ENCODE measurements at regions not wholly inside any gene's neighbourhood (a gene's known extent, or its start where the extent isn't known, plus 50 kb on each side); places are given as distances from the start of the nearest gene placed in this dataset.
"Not testable (repeated sequence)": the region's sequence is repeated elsewhere in the genome, so short reads cannot be mapped to it uniquely, and the experiment has no call there.

DNA sequence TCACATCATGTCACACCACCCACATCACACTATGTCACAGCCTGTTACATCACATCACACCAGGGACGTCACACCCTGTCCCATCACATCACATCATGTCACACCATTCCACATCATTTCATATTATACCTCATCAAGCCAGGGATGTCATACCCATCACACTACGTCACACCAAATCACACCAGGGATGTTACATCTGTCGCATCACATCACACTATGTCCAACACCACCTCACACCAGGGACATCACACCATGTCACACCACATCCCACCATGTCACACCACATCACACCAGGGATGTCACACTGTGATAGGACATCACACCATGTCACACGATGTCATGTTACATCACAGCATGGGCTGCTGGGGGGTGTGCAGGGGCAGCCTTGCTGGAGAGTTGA is 110.6 kb downstream of the TMEM121 start:
- no peak for DNase-seq
- no peaks in the 10 kb centered on the region for H3K4me1 ChIP-seq
- H3K27ac ChIP-seq = no peak overlapping the region
- intact Hi-C loops (cut with DNase I; ENCODE audit: low total_unique reads) = no loop called here
- H3K36me3 ChIP-seq = no peaks in the 10 kb centered on the region
- no peaks in the 10 kb centered on the region for H3K9me3 ChIP-seq
- H3K27me3 ChIP-seq = no peaks in the 10 kb centered on the region
- no peak overlapping the region for H3K4me3 ChIP-seq
- TF ChIP-seq POLR2A (IDR thresholded peaks at IDR 0.05) = no peak
- TF ChIP-seq, protein P1, sequence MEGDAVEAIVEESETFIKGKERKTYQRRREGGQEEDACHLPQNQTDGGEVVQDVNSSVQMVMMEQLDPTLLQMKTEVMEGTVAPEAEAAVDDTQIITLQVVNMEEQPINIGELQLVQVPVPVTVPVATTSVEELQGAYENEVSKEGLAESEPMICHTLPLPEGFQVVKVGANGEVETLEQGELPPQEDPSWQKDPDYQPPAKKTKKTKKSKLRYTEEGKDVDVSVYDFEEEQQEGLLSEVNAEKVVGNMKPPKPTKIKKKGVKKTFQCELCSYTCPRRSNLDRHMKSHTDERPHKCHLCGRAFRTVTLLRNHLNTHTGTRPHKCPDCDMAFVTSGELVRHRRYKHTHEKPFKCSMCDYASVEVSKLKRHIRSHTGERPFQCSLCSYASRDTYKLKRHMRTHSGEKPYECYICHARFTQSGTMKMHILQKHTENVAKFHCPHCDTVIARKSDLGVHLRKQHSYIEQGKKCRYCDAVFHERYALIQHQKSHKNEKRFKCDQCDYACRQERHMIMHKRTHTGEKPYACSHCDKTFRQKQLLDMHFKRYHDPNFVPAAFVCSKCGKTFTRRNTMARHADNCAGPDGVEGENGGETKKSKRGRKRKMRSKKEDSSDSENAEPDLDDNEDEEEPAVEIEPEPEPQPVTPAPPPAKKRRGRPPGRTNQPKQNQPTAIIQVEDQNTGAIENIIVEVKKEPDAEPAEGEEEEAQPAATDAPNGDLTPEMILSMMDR (IDR thresholded peaks at IDR 0.05) = no peak

DNA sequence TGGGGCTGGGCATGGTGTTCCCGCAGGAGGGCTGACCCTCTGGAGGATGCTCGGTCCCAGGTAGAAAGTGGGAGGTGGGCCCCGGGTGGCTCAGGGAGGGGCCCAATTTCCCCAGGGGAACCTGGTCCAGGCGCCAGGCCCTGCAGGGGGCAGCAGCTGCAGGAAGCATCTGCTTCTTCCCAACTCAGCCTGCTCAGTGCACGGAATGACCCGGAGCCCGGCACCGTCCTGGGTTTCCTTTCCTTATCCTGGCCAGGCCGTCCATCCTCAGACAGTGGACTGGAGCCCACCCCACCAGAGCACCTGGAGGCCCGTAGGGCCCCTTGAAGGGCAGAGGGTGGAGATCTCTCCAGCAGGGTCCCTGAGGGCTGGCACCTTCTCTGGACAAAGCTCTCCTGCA is 111.0 kb downstream of the TMEM121 start:
- intact Hi-C loops (cut with DNase I; ENCODE audit: low total_unique reads); H3K36me3 ChIP-seq; H3K27ac ChIP-seq; H3K27me3 ChIP-seq; H3K4me3 ChIP-seq; DNase-seq; H3K9me3 ChIP-seq; H3K4me1 ChIP-seq: not testable (repeated sequence)

DNA sequence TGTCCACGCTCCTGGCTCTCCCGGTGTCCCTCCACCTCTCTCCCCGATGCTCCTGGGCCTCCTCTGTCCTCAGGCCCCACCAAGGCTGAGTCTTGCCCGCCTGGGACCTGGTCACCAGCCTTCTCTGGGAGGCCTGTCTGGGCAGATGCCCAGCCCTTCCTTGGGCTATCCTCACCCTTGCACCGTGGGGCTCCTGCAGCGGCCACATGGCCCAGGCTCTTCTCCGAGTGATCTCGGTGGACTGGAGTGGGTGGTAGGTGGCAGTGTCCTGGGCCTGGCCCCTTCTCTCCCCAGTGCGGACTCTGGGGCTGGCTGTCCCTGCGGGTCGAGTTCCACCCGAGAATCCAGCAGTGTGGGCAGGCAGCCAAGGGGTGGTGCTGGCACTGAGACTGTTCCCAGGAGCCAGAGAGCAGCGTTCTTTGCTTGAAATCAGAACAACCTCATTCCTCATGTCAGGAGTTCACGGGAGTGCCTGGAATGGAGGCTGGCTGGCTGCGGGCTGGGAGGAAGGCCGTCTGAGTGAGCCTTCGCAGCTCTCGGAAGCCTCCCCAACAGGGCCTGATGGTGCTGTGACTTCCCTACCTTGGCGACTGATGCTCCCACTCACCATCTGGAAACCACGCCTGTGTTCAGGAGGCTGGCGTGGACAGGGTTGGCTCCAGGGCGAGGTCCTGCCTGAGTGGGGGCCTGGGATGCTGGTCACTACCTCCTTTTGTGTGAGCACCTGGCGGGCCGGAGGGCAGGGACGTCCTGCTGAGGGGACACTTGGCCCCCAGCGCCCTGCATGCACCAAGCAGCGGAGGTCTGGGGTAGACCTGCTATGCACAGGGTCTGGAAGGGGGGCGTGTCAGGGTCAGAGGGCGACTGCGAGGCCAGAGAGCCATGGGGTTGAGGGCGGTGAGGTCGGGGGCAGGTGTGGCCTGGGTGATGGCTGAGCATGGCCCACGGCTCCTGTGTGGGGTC is 113.9 kb downstream of the TMEM121 start:
- DNase-seq; H3K27me3 ChIP-seq; intact Hi-C loops (cut with DNase I; ENCODE audit: low total_unique reads); H3K4me3 ChIP-seq; H3K27ac ChIP-seq; H3K4me1 ChIP-seq; H3K36me3 ChIP-seq; H3K9me3 ChIP-seq: not testable (repeated sequence)

DNA sequence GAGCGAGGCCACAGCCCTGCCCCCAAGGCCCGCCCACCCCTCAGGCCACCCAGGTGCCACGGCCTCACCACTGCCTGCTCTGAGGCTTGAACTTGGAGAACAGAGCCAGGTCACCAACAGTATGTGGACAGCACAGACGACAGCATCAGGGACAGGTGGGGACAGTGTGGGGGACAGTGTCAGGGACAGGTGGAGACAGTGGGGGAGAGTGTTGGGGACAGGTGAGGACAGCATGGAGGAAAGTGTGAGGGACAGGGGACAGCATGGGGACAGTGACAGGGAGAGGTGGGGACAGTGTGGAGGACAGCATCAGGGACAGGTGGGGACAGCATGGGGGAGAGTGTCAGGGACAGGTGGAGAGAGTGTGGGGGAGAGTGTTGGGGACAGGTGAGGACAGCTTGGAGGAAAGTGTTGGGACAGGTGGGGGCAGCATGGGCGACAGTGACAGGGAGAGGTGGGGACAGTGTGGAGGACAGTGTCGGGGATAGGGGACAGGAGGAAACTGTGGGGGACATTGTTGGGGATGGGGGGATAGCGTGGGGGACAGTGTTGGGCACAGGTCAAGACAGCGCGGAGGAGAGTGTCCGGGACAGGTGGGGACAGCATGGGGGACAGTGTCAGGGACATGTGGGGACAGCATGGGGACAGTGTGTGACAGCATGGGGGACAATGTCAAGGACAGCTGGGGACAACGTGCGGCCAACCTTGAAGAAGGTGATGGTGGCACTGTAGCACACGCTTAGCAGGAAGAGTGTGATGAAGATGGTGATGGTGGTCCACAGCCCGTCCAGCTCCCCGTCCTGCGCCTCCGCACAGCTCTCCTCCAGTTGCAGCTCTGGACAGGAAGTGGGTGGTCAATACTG is 114.9 kb downstream of the TMEM121 start:
- H3K27ac ChIP-seq = no peak overlapping the region
- no peak for DNase-seq
- H3K27me3 ChIP-seq = no peaks in the 10 kb centered on the region
- no peaks in the 10 kb centered on the region for H3K9me3 ChIP-seq
- no peak for TF ChIP-seq POLR2A (IDR thresholded peaks at IDR 0.05)
- TF ChIP-seq, protein P1 (IDR thresholded peaks at IDR 0.05) = no peak
- intact Hi-C loops (cut with DNase I; ENCODE audit: low total_unique reads) = no loop called here
- no peaks in the 10 kb centered on the region for H3K4me1 ChIP-seq
- no peak overlapping the region for H3K4me3 ChIP-seq
- H3K36me3 ChIP-seq = no peaks in the 10 kb centered on the region

DNA sequence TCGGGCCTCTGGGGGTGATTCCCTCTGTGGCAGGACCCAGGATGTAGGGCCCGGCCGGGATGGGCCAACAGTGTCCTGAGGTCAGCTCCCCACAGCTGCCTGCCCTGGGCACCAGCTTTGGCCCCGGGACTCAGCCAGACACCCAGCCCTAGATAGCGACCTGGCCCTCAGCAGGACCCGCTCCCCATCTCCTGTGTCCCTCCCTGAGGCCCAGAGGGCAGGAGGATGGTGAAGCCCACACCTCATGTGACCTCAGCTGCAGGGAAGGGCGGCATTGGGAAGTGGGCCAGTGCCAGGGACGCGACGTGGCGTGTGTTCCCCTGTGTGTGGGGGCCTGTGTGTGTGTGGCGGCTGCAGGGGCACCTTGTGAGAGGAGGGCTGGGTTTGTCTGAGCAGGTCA is 115.6 kb downstream of the TMEM121 start:
- H3K36me3 ChIP-seq; H3K27me3 ChIP-seq; H3K4me1 ChIP-seq; H3K27ac ChIP-seq; H3K4me3 ChIP-seq; H3K9me3 ChIP-seq; DNase-seq; intact Hi-C loops (cut with DNase I; ENCODE audit: low total_unique reads): not testable (repeated sequence)

DNA sequence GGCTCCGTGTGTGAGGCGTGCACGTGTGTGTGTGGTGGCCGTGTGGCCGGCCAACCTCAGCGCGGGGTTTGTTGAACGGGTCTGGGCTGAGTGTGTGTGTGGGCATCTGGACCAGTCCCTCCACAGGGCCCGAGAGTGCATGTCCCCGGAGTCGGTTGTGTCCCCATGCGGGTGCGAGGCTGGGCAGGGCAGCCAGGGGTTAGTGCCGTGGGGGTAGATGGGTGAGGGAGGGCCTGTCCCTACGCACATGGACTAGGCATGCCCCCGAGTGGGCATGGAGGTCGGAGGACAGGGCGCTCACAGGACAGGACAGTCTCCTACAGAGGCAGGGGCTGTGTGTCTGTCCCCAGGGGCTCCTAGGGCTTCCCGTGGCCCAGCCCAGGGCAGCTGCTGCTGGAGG is 116.1 kb downstream of the TMEM121 start:
- H3K4me3 ChIP-seq; H3K27ac ChIP-seq; H3K4me1 ChIP-seq; H3K27me3 ChIP-seq; H3K36me3 ChIP-seq; H3K9me3 ChIP-seq; DNase-seq; intact Hi-C loops (cut with DNase I; ENCODE audit: low total_unique reads): not testable (repeated sequence)

DNA sequence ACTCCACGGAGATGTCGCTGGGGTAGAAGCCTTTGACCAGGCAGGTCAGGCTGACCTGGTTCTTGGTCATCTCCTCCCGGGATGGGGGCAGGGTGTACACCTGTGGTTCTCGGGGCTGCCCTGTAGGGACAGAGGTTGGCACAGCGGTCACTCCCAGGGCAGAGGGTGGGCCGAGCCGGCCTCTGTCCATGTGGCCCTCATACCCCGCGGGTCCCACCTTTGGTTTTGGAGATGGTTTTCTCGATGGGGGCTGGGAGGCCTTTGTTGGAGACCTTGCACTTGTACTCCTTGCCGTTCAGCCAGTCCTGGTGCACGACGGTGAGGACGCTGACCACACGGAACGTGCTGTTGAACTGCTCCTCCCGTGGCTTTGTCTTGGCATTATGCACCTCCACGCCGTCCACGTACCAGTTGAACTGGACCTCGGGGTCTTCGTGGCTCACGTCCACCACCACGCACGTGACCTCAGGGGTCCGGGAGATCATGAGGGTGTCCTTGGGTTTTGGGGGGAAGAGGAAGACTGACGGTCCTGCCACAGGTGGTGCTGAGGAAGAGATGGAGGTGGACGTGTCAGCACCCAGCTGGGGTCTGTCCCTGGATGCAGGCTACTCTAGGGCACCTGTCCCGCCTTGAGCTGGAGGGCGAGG is 117.1 kb downstream of the TMEM121 start:
- H3K27ac ChIP-seq; H3K36me3 ChIP-seq; H3K27me3 ChIP-seq; intact Hi-C loops (cut with DNase I; ENCODE audit: low total_unique reads); H3K9me3 ChIP-seq; DNase-seq; H3K4me1 ChIP-seq; H3K4me3 ChIP-seq: not testable (repeated sequence)

DNA sequence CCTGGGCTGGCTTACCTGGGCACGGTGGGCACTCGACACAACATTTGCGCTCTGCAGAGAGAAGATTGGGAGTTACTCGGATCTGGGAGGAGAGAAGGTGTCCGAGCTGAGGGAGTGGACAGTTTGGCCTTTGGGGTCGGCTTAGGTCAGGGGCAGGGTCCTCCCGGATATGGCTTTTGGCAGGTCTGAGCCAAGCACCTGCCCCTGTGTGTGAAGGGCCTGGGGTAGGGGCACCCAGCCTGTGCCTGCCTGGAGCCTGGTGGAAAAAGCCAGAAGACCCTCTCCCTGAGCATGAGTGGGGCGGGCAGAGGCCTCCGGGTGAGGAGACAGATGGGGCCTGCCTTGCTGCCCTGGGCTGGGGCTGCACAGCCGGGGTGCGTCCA is 117.7 kb downstream of the TMEM121 start:
- DNase-seq; H3K9me3 ChIP-seq; H3K27ac ChIP-seq; H3K36me3 ChIP-seq; H3K4me1 ChIP-seq; H3K4me3 ChIP-seq; intact Hi-C loops (cut with DNase I; ENCODE audit: low total_unique reads); H3K27me3 ChIP-seq: not testable (repeated sequence)

DNA sequence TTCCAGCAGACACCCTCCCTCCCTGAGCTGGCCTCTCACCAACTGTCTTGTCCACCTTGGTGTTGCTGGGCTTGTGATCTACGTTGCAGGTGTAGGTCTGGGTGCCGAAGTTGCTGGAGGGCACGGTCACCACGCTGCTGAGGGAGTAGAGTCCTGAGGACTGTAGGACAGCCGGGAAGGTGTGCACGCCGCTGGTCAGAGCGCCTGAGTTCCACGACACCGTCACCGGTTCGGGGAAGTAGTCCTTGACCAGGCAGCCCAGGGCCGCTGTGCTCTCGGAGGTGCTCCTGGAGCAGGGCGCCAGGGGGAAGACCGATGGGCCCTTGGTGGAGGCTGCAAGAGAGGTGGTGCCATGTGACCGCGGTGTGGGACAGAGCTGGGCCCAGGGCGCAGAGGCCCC is 118.1 kb downstream of the TMEM121 start:
- intact Hi-C loops (cut with DNase I; ENCODE audit: low total_unique reads); H3K36me3 ChIP-seq; H3K4me1 ChIP-seq; H3K27ac ChIP-seq; H3K9me3 ChIP-seq; H3K27me3 ChIP-seq; DNase-seq; H3K4me3 ChIP-seq: not testable (repeated sequence)

DNA sequence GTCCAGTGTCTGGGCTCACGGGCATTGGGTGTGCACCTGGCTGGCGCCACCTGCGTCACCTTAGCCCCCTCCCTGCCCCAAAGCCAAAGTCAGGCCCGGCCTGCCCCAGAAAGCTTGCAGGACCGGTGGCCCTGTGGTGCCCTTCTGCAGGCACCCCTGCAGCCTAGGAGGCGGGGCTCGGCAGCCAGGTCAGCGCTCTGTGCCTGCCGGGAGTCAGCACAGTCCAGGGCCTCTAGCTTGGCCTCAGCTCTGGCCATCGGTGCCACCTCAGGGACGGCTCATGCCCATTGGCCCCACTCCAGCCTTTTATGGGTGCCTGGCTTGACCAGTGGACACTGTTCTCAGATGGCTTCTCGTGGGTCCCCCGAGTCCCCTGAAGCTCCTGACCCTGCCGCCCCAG is 118.5 kb downstream of the TMEM121 start:
- H3K36me3 ChIP-seq; H3K9me3 ChIP-seq; DNase-seq; H3K4me1 ChIP-seq; H3K27me3 ChIP-seq; H3K27ac ChIP-seq; H3K4me3 ChIP-seq; intact Hi-C loops (cut with DNase I; ENCODE audit: low total_unique reads): not testable (repeated sequence)

DNA sequence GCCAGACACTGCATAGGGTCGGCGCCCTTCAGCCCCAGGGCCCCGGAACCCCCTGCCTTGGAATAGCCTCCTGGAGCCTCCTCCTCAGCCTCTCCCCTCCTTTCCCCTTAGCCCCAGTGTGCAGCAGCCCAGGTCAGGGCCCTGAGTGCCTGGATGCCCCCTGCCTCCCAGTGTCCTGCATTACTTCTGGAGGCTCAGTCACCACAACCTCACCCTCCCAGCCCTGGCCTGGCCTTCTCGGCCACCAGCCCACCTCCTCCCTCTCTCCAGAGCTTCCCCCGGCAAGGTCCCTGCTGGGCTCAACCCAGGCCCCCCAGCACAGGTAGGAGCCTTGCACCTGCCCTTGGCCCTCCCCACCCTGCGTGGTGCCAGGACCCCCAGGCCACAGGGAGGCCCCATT is 119.0 kb downstream of the TMEM121 start:
- H3K36me3 ChIP-seq; intact Hi-C loops (cut with DNase I; ENCODE audit: low total_unique reads); DNase-seq; H3K4me1 ChIP-seq; H3K27me3 ChIP-seq; H3K27ac ChIP-seq; H3K4me3 ChIP-seq; H3K9me3 ChIP-seq: not testable (repeated sequence)
